ENCODE measurements at regions not wholly inside any gene's neighbourhood (a gene's known extent, or its start where the extent isn't known, plus 50 kb on each side); places are given as distances from the start of the nearest gene placed in this dataset.
"Not testable (repeated sequence)": the region's sequence is repeated elsewhere in the genome, so short reads cannot be mapped to it uniquely, and the experiment has no call there.

GRCh38 chr7:65519751-65520150, 146.1 kb downstream of the ZNF92 start:
- not testable (repeated sequence) for DNase-seq

- not testable (repeated sequence) for DNase-seq
Observed at GRCh38 chr7:65545465-65546161, 172.0 kb downstream of the ZNF92 start.

GRCh38 chr7:65549589-65550443, 176.2 kb downstream of the ZNF92 start:
- DNase-seq = not testable (repeated sequence)

GRCh38 chr7:65550444-65550809, 176.8 kb downstream of the ZNF92 start:
- DNase-seq = not testable (repeated sequence)

- not testable (repeated sequence) for DNase-seq
Observed at GRCh38 chr7:65551042-65551441, 177.4 kb downstream of the ZNF92 start.

GRCh38 chr7:65554553-65555476, 181.2 kb downstream of the ZNF92 start:
- DNase-seq = not testable (repeated sequence)

GRCh38 chr7:65558584-65558983, 184.9 kb downstream of the ZNF92 start:
- not testable (repeated sequence) for DNase-seq

GRCh38 chr7:65561786-65562372, 188.2 kb downstream of the ZNF92 start:
- not testable (repeated sequence) for DNase-seq

GRCh38 chr7:65562522-65562921, 188.9 kb downstream of the ZNF92 start:
- DNase-seq = not testable (repeated sequence)

- not testable (repeated sequence) for DNase-seq
Observed at GRCh38 chr7:65563333-65563732, 189.7 kb downstream of the ZNF92 start.

- DNase-seq = not testable (repeated sequence)
Observed at GRCh38 chr7:65568226-65568625, 194.6 kb downstream of the ZNF92 start.

GRCh38 chr7:65570990-65571389, 197.3 kb downstream of the ZNF92 start:
- DNase-seq = not testable (repeated sequence)

GRCh38 chr7:65572581-65572980, 198.9 kb downstream of the ZNF92 start:
- DNase-seq = not testable (repeated sequence)

- DNase-seq = not testable (repeated sequence)
Observed at GRCh38 chr7:65576370-65576769, 202.7 kb downstream of the ZNF92 start.

- not testable (repeated sequence) for DNase-seq
Observed at GRCh38 chr7:65582518-65583119, 209.0 kb downstream of the ZNF92 start.

- DNase-seq = not testable (repeated sequence)
Observed at GRCh38 chr7:65602495-65602894, 228.8 kb downstream of the ZNF92 start.

- no peak for DNase-seq
Observed at GRCh38 chr7:65609131-65609530, 235.5 kb downstream of the ZNF92 start.

GRCh38 chr7:65613644-65614289, 240.1 kb downstream of the ZNF92 start:
- DNase-seq = not testable (repeated sequence)

- not testable (repeated sequence) for DNase-seq
Observed at GRCh38 chr7:65616111-65616510, 242.5 kb downstream of the ZNF92 start.

GRCh38 chr7:65620216-65620615, 246.6 kb downstream of the ZNF92 start:
- DNase-seq = not testable (repeated sequence)

GRCh38 chr7:65621580-65622201, 248.0 kb downstream of the ZNF92 start:
- DNase-seq = not testable (repeated sequence)

Measured in GDM1 (cell line).